CD1c-positive myeloid dendritic cell (primary cell): ENCODE measurements at regions not wholly inside any gene's neighbourhood (a gene's known extent, or its start where the extent isn't known, plus 50 kb on each side); places are given as distances from the start of the nearest gene placed in this dataset.

Source experiments
- DNase-seq: peaks from one replicate; pipeline ENCODE4 v3.0.0-alpha.2; 2016; ENCODE audit errors: extremely low spot score

DNA sequence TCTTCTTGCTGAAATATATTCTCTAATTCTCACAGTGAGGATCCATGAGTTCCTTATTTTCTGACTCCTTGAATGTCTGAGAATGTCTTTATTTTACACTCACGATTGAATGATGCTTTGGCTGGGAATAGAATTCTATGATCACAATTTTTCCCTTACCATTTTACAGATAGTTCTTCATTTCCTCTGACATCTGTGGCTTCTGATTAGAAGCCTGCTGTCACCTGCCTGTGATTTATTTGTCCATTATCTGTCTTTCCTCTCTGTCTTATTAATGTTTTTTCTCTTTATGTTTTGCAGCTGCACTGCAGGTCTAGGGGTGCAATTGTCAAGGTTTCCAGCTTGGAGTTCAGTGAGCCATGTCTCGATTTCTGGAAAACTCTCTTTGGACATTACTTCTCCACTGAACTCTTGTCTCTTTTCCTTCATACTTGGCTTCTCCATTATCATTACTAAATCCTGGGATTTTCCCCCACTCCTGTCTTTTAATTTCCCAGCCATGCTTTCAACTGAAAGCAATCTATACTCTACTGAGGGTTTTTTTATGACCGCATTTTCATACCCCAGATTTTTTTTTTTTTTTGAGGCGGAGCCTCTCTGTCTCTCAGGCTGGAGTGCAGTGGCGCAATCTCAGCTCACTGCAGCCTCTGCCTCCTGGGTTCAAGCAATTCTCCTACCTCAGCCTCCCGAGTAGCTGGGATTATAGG lies 85.8 kb upstream of the PRNP start:
- DNase-seq, result no peak

DNA sequence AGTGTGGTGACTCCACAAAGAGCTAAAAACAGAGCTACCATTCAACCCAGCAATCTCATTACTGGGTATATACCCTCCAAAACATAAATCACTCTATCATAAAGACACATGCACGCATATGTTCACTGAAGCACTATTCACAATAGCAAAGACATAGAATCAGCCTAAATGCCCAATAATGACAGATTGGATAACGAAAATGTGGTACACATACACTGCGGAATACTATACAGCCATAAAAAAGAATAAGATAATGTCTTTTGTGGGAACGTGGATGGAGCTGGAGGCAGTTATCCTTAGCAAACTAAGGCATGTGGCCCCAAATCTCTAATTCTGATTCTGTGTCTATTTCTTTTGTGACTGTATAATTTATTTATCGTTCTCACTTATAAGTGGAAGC lies 89.0 kb upstream of the PRNP start:
- no peak for DNase-seq

DNA sequence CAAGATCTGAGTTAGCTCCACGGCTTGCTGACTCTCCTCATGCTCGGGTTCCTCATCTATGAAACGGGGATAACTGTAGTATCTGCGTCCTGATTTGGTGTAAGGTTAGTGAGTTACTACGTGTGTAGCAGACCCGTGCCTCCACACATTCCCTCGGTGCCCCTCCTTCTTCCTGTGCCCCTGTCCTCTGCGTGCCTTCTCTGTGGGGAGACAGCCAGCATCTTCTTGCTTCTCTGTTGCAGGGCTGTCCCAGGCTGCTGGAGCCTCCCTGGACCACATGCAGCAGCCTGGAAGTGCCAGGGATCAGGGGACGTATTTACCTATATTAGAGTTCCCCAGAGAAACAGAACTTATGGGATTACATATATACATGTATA lies 93.1 kb upstream of the PRNP start:
- no peak for DNase-seq

DNA sequence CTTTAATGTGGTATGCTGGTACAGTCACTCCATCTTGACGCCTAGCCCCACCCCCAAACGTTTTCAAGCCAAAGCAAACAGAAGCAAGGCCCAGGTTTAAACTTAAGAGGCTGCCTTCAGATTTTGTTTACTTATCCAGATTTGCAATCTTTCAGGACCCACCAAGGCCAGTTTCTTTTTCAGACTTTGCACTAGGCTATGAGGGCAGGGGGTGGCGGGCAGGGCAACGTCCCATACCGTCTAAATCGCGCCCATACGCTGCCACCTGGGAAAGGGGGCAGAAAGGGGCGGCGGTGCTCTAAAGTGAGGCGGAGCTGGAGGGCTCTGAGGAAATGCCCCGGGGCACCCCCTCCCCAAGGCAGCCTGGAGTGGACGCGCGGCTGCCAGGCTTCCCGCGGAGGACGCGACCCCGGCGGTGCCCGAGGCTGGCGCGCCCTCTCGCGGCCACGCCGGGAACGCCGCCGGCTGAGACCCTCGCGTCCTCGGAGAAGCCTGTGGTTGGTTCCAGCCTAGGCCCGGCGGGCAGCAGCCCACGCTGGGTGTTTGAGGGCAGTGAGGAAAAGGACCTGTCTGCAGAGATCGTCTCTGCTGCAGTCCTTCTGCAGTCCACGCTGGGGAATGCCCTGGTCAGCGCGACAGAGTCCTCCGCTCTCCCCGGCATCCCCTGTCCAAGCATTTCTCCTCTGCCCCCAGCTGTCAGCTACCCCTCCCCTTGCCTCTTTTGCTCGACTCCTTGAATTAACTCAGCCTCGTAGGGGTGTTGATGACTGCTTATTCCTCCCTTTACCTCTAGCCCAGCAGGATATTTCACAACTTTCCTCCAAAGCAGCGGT lies 93.7 kb upstream of the PRNP start:
- DNase-seq, result peak; percentile 56

DNA sequence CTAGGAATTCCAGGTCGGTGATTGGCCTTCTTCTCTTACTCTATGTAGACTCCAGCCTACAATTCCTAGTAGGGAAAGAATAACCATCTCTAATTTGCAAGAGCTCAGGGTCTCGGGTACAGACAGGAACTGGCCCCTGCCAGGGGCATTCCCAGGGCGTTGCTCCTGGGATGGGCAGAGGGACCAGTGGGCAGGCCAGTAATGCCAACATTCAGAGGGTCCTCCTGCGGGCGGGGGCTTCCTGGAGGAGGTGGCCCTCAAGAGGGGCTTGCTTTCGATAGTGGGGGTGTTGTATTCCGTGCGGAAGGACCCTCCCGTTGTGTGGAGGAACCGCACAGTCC lies 94.3 kb upstream of the PRNP start:
- no peak for DNase-seq

DNA sequence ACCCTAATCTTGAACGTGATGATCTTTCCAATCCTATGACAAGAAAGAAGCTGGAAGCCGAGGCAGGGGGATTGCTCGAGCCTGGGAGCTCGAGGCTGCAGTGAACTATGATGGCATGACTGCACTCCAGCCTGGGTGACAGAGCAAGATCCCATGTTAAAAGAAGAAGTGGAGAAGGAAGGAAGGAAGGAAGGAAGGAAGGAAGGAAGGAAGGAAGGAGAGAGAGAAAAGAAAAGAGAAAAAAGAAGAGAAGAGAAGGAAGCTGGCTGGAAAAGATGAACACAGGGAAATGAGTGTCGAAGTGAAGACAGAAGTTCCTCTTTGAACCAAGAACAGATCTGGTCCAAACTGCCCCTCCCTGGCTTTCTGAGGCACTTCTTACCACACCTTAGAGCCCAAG lies 100.5 kb upstream of the PRNP start:
- no peak for DNase-seq

DNA sequence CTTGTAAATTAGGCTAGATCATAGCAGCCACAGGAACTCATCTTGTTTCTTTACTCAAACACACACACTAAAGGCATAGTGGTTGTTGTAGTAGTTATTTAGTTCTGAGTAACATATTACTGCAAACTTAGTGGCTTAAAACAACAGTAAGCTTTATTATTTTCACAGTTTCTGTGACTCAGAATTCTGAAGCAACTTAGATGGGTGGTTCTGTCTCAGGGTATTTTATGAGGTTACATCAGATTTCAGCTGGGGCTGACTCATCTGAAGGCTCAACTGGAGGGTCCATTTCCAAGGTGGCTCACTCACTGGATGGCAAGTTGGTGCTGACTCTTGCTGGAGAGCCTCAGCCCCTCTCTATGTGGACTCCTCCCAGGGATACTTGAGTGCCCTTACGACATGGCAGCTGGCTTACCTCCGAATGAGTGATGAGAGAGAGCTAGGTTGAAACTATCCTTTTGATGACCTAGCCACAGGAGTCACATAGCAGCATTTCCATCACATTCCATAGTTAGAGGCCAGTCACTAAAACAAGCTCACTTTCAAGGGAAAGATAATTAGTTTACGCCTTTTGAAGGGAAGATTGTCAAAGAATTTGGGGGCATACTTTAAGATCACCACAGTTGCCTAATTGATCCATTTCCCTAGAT lies 101.0 kb upstream of the PRNP start:
- DNase-seq, result no peak

DNA sequence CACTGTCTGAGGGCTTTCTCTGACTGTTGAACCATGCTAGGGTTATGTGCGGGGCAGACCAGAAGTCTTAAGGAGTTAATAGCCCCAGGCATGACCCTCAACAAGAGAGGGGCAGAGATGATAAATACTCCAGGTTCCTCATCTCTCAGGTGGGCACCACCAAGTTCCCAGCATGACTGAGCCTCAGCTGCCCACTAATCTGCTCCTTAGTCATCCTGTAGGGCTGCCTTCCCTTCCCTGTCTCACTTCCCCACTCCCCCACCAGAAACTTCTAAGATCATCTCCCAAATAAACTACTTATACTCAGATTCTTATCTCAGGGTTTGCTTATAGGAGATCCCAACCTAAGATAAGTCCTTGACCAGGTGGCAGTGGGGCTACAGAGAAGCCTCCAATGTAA lies 101.7 kb upstream of the PRNP start:
- no peak for DNase-seq

DNA sequence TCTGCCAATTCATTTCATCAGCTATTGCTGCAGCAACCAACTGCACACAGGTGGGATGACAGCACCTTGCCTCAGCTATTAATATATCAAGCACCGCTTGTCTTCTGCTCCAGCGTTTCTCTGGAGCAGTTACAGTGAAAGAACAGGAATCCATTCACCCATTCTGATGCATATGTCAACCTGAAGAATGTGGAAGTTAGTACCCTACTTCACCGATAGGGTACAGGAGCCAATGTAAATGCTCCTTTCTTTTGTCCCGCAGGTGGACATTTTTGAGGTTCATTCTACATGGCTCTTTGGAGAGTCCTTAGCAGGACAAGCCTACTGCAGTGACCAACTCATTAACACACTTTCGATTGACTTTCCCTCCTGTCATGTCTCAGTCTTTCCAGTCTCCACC lies 104.4 kb upstream of the PRNP start:
- no peak for DNase-seq

DNA sequence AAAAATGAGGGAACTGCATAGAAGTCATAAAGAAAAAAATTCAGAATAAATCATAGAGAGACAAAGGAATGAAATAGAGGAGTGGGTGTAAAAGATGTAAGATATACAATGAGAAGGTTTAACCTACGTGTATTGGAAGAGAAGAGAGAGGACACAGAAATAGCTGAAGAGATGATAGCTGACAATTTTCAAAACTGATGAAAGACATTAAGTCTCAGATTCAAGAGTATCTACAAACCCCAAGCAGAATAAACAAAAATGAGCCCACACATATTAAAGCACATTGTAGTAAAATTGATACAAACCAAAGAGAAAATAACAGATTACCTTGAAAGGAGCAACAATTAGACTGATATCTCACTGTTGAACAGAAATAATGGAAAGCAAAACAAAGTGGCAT lies 107.9 kb upstream of the PRNP start:
- no peak for DNase-seq

DNA sequence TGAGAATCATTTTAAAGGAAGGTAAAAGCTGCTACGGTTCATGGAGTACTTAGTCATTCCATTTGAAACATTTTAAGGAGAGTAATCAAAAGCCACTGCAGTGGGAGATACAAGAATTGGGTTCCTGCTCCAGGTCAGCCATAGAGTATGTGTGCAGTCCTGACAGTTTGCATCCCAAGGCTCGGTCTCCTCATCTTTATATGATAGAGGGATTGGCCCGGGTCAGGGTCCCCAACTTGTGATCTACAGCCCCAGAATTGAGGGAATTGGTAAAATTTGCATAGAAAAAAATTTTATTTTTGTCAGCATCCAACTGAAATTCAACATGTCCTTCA lies 111.9 kb upstream of the PRNP start:
- no peak for DNase-seq

DNA sequence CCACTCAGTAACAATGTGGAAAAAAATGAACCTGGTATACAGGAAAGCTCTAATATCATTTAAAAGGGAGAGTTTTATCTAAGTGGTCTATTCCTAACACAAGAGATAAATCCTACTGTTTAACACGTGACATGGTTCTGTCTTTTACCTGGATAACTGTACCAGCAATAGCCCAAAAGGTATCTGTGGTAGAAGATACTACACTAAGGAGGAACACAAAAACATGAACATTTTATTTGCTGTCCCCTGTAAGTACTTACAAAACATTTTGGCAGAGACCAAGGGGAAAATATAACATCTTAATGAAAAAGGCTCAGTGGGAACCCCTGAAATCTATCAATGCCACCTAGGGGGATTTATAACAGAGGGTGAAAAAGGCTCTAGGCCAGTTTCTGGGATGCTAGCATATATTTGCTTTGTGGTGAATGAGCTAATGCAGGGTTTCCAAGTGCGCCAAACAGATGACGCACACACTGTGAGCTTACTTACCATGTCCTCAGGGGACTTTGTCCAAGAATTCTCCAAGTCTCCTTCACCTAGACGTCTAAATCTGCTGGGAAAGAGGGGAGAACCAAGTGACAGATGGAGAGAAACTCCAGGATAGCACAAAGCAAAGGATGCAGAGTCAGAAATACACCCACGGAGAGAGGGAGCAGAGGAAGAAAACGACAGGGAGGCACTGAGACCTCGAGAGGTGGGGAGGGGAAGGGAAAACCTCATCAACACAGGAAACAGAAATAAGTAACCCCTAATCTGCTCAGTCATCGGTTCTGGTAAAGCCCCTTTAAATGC lies 112.5 kb upstream of the PRNP start:
- no peak for DNase-seq

DNA sequence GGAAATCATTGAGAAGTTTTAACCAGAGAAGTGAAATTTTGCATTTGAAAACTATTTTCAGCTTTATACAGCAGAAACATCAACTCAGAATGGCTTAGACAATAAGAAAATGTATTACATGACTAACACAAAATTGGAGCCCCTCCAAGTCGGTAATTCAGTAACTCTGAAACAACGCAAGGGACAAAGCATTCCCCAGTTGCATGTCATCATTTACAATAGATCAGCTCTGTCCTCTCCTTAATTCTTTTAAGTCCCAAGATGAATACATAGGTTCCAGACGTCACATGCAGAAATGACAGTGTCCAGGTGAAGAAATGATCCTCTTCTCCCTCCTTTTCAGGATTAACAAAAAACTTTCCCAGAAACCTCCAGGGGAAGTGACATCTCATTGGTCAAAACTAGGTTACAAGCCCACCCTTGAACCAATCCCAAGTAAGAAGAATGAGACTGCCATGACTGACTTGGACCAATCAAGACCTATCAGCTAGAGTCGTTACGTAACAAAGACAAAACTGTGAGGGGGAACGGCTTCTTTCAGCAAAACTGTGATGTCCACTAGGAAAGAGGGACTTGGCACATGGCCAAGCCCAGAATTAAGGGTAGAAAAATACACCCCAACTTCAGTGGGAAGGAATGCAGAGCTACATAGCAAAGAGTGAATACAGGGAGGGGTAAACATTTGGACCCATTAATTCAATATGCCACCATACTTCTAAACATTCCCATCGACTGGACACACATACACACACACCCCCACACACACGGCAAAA lies 114.3 kb upstream of the PRNP start:
- DNase-seq, result no peak

DNA sequence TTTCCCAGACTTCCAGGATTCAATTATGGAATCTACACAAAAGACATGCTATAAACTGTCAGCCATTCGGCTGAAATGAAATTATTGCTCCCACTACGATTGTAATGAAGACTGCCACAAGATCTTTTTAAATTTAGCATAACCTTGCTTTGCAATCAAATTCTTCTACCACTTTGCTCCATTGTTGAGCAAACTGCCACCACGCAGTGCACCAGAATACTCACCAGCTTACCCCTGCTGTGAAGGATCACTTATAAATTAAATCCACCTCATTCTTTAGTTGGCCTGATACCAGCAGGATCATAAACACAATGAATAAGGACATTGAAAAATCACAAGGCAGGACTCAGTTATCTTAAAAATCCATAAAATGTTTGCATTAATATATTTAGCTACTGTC lies 116.4 kb upstream of the PRNP start:
- no peak for DNase-seq

DNA sequence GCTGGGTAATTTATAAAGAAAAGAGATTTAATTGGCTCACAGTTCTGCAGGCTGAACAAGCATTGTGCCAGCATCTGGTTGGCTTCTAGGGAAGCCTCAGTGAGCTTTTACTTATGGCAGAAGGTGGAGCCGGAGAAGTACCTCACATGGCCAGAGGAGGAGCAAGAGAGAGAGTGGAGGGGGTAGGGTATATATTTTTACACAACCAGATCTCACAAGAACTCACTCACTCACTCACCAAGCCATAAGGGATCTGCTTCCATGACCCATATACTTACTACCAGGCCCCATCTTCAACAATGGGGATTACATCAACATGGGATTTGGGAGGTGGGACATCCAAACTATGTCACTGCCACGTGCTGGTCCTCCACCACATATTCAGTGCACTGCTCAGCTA lies 117.2 kb upstream of the PRNP start:
- no peak for DNase-seq

DNA sequence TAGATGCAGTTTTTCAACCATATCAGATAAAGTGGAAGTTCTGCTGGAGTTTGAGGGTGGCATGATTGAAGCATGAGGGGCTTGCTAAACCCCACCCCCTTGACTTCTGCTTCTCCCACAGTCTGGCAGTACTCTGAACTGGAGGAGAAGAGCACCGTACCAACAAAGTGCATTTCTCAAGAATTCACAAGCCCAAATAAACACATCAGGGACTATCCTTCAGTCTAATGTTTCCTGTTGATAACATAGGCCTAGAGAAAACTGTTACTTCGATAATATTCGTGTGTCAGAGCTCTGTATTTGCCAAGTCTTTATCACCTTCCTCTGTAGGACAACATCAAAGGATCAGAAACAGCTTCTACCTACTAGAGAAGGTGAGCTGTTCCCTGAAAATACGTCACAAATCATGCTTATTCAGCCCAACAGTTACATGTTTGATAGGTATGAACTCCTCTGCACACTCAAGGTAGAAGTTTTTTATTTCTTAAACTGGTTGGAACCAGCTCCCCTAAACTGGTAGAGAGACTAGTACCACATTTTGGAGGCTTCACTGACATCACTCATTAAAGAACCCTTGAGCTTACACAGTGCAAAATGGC lies 117.8 kb upstream of the PRNP start:
- DNase-seq, result no peak

DNA sequence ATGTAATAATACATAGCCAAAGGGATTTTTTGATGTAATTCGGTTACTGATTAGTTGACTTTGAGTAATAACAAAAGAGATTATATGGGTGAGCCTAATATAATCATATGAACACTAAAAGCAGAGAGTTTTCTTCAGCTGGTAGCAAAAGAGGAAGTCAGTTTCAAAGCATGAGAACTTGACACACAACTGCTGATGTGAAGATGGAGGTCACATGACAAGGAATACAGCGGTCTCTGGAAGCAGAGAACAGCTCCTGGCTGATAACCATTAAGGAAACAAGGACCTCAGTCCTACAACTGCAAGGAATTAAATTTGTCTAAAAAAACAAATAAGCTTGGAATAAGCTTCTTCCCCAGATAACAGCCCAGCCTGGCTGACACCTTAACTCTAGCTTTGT lies 119.1 kb upstream of the PRNP start:
- DNase-seq, result peak; percentile 25

DNA sequence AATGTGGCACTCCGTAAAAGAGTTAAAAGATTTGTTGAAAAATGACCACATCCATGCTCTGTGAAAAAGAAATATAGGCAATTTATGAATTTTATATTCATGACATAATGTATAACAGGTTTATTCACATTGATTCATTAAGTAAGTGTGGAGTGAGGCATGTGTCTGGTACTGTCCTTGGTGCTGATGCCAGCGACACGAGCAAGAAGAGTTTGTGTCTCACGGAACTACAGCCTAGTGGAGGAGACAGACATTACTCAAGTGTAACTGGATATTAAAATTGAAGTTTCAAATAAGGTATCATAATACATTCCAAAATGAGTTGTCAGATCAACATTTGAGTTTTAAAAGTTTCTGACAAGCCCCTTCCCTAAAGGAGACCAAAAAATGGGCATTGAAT lies 122.7 kb upstream of the PRNP start:
- DNase-seq, result peak; percentile 7

DNA sequence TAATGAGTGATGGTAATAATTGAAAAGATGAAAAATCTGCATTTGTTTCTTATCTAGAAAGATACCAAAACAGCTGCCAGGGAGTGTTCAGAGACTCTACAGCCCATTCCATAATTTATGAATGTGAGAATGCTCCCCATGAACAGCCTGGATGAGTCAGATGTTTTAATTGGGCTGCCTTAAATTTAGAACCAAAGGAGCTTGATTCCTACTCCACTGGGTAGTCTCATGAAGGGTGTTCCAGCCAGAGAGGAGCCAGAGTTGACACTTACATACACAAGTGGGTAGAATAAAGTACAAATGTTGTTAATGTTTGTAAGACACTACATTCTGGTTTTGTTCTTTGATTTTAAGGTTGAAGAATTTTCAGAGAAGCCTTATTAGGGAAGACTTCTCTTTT lies 123.2 kb upstream of the PRNP start:
- no peak for DNase-seq

DNA sequence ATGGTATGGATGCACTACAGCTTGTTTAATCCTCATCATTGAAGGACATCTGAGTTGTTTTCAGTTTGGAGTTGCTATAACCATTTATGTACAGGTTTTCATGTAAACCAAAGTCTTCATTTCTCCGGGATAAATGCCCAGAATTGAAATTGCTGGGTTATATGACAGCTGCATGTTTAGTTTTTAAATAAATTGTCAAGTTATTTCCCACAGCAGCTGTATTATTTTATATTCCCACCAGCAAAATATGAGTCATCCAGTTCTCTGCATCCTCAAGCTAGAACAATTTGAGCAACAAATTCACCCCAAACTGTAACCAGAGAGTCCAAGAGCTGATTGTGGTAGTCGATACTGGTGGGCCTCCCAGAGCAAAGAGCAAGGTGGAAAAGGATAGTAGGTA lies 125.6 kb upstream of the PRNP start:
- no peak for DNase-seq

DNA sequence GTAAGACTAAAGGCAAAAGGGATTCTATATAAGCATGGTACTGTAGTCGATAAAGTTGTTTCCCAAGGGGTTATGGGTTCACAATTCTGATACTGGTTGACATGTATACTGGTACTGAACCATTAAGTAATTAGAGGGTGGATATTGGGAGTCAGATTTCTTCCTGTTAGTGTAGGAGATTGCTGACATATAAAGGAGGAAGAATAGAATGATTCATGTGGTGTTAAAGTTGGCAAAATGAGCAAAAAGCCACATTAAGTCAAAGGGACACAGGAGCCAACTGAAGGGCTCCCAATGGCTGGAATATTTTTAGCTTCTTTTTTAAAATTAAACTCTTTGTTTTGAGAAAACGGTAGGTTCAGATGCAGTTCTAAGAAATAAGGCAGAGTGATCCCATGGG lies 126.3 kb upstream of the PRNP start:
- no peak for DNase-seq
